Effector CD8-positive, alpha-beta T cell (primary cell): ENCODE measurements at regions not wholly inside any gene's neighbourhood (a gene's known extent, or its start where the extent isn't known, plus 50 kb on each side); places are given as distances from the start of the nearest gene placed in this dataset.

ENCODE experiments used
- DNase-seq: peaks from one replicate; lab custom pipeline; 2025; lab: John Stamatoyannopoulos, UW

- DNase-seq = no peak
Observed at GRCh38 chr2:238635647-238636051, 208.9 kb downstream of the ASB1 start.

- DNase-seq = no peak
Observed at GRCh38 chr2:238636269-238637073, 209.7 kb downstream of the ASB1 start.

GRCh38 chr2:238638100-238638981, 209.5 kb upstream of the TWIST2 start:
- no peak for DNase-seq

- no peak for DNase-seq
Observed at GRCh38 chr2:238638982-238639628, 208.8 kb upstream of the TWIST2 start.

- DNase-seq = no peak
Observed at GRCh38 chr2:238640486-238640885, 207.4 kb upstream of the TWIST2 start.

GRCh38 chr2:238642973-238643372, 204.9 kb upstream of the TWIST2 start:
- DNase-seq = no peak

- no peak for DNase-seq
Observed at GRCh38 chr2:238643400-238643907, 204.4 kb upstream of the TWIST2 start.

GRCh38 chr2:238644095-238645081, 203.5 kb upstream of the TWIST2 start:
- no peak for DNase-seq

- DNase-seq = no peak
Observed at GRCh38 chr2:238645095-238645494, 202.8 kb upstream of the TWIST2 start.

- DNase-seq = no peak
Observed at GRCh38 chr2:238645716-238646115, 202.2 kb upstream of the TWIST2 start.

- no peak for DNase-seq
Observed at GRCh38 chr2:238646281-238646680, 201.6 kb upstream of the TWIST2 start.

- no peak for DNase-seq
Observed at GRCh38 chr2:238646803-238647202, 201.1 kb upstream of the TWIST2 start.

- no peak for DNase-seq
Observed at GRCh38 chr2:238649123-238649522, 198.8 kb upstream of the TWIST2 start.

GRCh38 chr2:238649936-238650518, 197.9 kb upstream of the TWIST2 start:
- no peak for DNase-seq

- no peak for DNase-seq
Observed at GRCh38 chr2:238650536-238650935, 197.3 kb upstream of the TWIST2 start.

GRCh38 chr2:238651306-238652052, 196.4 kb upstream of the TWIST2 start:
- DNase-seq = no peak

- no peak for DNase-seq
Observed at GRCh38 chr2:238652053-238652770, 195.7 kb upstream of the TWIST2 start.

- DNase-seq = no peak
Observed at GRCh38 chr2:238652771-238653157, 195.1 kb upstream of the TWIST2 start.

- no peak for DNase-seq
Observed at GRCh38 chr2:238653431-238654109, 194.3 kb upstream of the TWIST2 start.
